Peyer's patch (tissue), 4 donors: ENCODE measurements at regions not wholly inside any gene's neighbourhood (a gene's known extent, or its start where the extent isn't known, plus 50 kb on each side); places are given as distances from the start of the nearest gene placed in this dataset.

ENCODE experiments used
- DNase-seq, 3 donors: peaks; one replicate each; pipeline ENCODE4 v3.0.0-alpha.2; 2017 to 2019
- H3K27ac ChIP-seq, 4 donors: fragments of 200-600 bp; sonication (generic); one replicate each; pipeline ENCODE4 v1.5.1; 2016 to 2019
- H3K27me3 ChIP-seq, 2 donors: fragments of 200-600 bp; sonication (generic); one replicate each; pipeline ENCODE4 v1.5.1; 2019
- H3K36me3 ChIP-seq, 3 donors: fragments of 200-600 bp; sonication (generic); one replicate each; pipeline ENCODE4 v1.5.1; 2016 to 2019
- H3K4me1 ChIP-seq, 4 donors: fragments of 200-600 bp; sonication (generic); one replicate each; pipeline ENCODE4 v1.5.1; 2016 to 2019
- H3K4me3 ChIP-seq, 4 donors: fragments of 200-600 bp; sonication (generic); 1 replicate in 3 of 4; 2 replicates in 1 of 4; pipeline ENCODE4 v1.5.1; 2016 to 2019; ENCODE audit warnings: mild to moderate bottlenecking in 1 of 4
- H3K9me3 ChIP-seq, 4 donors: fragments of 200-600 bp; sonication (generic); one replicate each; pipeline ENCODE4 v1.5.1; 2016 to 2019; ENCODE audit warnings: mild to moderate bottlenecking in 1 of 4
- POLR2A ChIP-seq, 2 donors: fragments of 450-650 bp; IDR thresholded peaks; one replicate each; pipeline ENCODE4 v1.5.1; 2017; ENCODE audit warnings: antibody characterized with exemption in 2 of 2, mild to moderate bottlenecking in 2 of 2, moderate library complexity in 2 of 2
- TF ChIP-seq, protein P1 (sequence below), 6 experiments: fragments of 450-650 bp in 4 of 6; fragments of 200-600 bp in 2 of 6; sonication (generic) in 1 of 6; IDR thresholded peaks; one replicate each; pipeline ENCODE4 v1.5.1; 2017 to 2019; ENCODE audit warnings: antibody characterized with exemption in 6 of 6, mild to moderate bottlenecking in 3 of 6, moderate library complexity in 1 of 6

- no peak for DNase-seq
- no peak overlapping the region for H3K27ac ChIP-seq
- H3K4me3 ChIP-seq: no peak overlapping the region
- no peak for TF ChIP-seq POLR2A (IDR thresholded peaks at IDR 0.05)
- TF ChIP-seq, protein P1, sequence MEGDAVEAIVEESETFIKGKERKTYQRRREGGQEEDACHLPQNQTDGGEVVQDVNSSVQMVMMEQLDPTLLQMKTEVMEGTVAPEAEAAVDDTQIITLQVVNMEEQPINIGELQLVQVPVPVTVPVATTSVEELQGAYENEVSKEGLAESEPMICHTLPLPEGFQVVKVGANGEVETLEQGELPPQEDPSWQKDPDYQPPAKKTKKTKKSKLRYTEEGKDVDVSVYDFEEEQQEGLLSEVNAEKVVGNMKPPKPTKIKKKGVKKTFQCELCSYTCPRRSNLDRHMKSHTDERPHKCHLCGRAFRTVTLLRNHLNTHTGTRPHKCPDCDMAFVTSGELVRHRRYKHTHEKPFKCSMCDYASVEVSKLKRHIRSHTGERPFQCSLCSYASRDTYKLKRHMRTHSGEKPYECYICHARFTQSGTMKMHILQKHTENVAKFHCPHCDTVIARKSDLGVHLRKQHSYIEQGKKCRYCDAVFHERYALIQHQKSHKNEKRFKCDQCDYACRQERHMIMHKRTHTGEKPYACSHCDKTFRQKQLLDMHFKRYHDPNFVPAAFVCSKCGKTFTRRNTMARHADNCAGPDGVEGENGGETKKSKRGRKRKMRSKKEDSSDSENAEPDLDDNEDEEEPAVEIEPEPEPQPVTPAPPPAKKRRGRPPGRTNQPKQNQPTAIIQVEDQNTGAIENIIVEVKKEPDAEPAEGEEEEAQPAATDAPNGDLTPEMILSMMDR (IDR thresholded peaks at IDR 0.05): no peak
- no peaks in the 10 kb centered on the region for H3K36me3 ChIP-seq
- H3K9me3 ChIP-seq: no peaks in the 10 kb centered on the region
- no peaks in the 10 kb centered on the region for H3K27me3 ChIP-seq
- no peaks in the 10 kb centered on the region for H3K4me1 ChIP-seq
These were observed 665.1 kb upstream of the BRINP3 start for GRCh38 chr1:191142748-191143147.

- no peaks in the 10 kb centered on the region for H3K9me3 ChIP-seq
- no peak for DNase-seq
- no peak overlapping the region for H3K4me3 ChIP-seq
- H3K36me3 ChIP-seq: no peaks in the 10 kb centered on the region
- TF ChIP-seq, protein P1 (IDR thresholded peaks at IDR 0.05): no peak
- no peak for TF ChIP-seq POLR2A (IDR thresholded peaks at IDR 0.05)
- H3K4me1 ChIP-seq: no peaks in the 10 kb centered on the region
- no peaks in the 10 kb centered on the region for H3K27me3 ChIP-seq
- no peak overlapping the region for H3K27ac ChIP-seq
These were observed 668.2 kb upstream of the BRINP3 start for GRCh38 chr1:191145834-191146233.

GRCh38 chr1:191151321-191151807 is 673.7 kb upstream of the BRINP3 start:
- H3K36me3 ChIP-seq: no peaks in the 10 kb centered on the region
- H3K9me3 ChIP-seq: no peaks in the 10 kb centered on the region
- H3K4me3 ChIP-seq: no peak overlapping the region
- H3K27ac ChIP-seq: no peak overlapping the region
- DNase-seq: no peak
- H3K4me1 ChIP-seq: no peaks in the 10 kb centered on the region
- TF ChIP-seq, protein P1 (IDR thresholded peaks at IDR 0.05): no peak
- no peaks in the 10 kb centered on the region for H3K27me3 ChIP-seq

GRCh38 chr1:191152776-191153175 is 675.1 kb upstream of the BRINP3 start:
- TF ChIP-seq POLR2A (IDR thresholded peaks at IDR 0.05): no peak
- TF ChIP-seq, protein P1 (IDR thresholded peaks at IDR 0.05): no peak
- H3K4me3 ChIP-seq: no peak overlapping the region
- H3K27me3 ChIP-seq: no peaks in the 10 kb centered on the region
- H3K27ac ChIP-seq: no peak overlapping the region
- no peaks in the 10 kb centered on the region for H3K9me3 ChIP-seq
- no peak for DNase-seq
- no peaks in the 10 kb centered on the region for H3K36me3 ChIP-seq
- no peaks in the 10 kb centered on the region for H3K4me1 ChIP-seq

DNA sequence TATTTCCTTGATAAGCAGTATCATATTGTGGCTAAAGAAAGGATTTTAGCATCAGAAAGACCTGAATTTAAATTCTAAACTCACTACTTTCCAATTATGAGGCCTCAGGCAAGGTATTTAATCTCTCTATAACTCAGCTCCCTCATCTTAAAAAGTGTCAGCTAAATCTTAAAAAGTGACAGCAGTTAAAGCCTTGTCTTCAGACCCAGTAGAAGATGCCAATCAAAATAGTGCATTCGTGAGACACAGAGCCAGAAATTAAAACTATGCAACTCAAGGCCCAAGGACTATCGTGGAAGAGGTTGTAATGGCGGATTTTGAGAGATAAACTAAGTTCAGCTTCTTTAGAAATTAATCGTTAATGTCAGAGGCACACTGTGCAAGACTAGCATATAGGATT is 677.5 kb upstream of the BRINP3 start:
- TF ChIP-seq, protein P1 (IDR thresholded peaks at IDR 0.05): no peak
- no peak for TF ChIP-seq POLR2A (IDR thresholded peaks at IDR 0.05)
- Histone ChIP-seq H3K4me1 (no peaks in the 10 kb centered on the region), H3K36me3 (no peaks in the 10 kb centered on the region), H3K4me3 (no peak overlapping the region), H3K9me3 (no peaks in the 10 kb centered on the region), H3K27me3 (no peaks in the 10 kb centered on the region), H3K27ac (no peak overlapping the region)
- DNase-seq: no peak

DNA sequence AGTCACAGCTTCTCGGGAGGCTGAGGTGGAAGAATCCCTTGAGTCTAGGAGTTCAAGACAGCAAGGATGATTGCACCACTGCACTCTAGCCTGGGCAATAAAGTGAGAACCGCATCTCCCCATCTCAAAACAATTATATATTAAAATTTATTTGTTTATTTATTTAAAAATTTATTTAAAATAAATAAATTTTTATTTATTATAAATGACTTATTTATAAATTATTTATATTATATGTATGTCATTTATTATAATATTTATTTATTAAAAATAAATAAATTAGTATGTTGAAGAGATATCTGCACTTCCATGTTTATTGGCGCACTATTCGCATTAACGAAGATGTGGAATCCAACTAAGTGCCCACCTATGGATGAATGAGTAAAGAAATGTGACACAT is 683.2 kb upstream of the BRINP3 start:
- no peaks in the 10 kb centered on the region for H3K9me3 ChIP-seq
- no peak overlapping the region for H3K4me3 ChIP-seq
- H3K4me1 ChIP-seq: no peaks in the 10 kb centered on the region
- DNase-seq: no peak
- H3K36me3 ChIP-seq: no peaks in the 10 kb centered on the region
- no peaks in the 10 kb centered on the region for H3K27me3 ChIP-seq
- no peak for TF ChIP-seq POLR2A (IDR thresholded peaks at IDR 0.05)
- TF ChIP-seq, protein P1 (IDR thresholded peaks at IDR 0.05): no peak
- no peak overlapping the region for H3K27ac ChIP-seq
